ENCODE measurements at regions not wholly inside any gene's neighbourhood (a gene's known extent, or its start where the extent isn't known, plus 50 kb on each side); places are given as distances from the start of the nearest gene placed in this dataset.

GRCh38 chr4:10960389-10960788, 275.8 kb upstream of the CLNK start:
- DNase-seq (ENCODE audit: low spot score): no peak
- ATAC-seq (ENCODE audit: low FRiP score): no peak
- TF ChIP-seq CTCF (IDR thresholded peaks at IDR 0.05): no peak

DNA sequence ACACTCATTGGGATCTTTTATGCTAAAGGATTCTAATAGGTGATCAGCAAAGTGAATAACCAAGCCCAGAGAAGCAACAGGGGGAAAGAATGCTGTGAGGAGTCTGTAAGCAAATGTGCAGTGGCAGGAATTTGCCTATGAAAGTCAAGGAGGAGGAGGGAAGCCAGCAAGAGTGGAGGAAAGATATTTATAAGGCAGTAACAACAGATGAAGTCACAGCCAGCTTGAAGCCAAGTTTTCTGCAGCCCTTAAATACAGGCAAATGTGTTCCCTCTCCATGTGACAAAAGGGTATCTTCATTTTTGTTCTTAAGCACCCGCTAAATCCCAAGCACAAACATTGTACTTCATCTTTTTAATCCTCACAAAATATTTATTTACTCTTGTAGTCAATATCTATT, 275.0 kb upstream of the CLNK start:
- DNase-seq (ENCODE audit: low spot score) (no peak), ATAC-seq (ENCODE audit: low FRiP score) (no peak)
- TF ChIP-seq CTCF (IDR thresholded peaks at IDR 0.05): no peak

DNA sequence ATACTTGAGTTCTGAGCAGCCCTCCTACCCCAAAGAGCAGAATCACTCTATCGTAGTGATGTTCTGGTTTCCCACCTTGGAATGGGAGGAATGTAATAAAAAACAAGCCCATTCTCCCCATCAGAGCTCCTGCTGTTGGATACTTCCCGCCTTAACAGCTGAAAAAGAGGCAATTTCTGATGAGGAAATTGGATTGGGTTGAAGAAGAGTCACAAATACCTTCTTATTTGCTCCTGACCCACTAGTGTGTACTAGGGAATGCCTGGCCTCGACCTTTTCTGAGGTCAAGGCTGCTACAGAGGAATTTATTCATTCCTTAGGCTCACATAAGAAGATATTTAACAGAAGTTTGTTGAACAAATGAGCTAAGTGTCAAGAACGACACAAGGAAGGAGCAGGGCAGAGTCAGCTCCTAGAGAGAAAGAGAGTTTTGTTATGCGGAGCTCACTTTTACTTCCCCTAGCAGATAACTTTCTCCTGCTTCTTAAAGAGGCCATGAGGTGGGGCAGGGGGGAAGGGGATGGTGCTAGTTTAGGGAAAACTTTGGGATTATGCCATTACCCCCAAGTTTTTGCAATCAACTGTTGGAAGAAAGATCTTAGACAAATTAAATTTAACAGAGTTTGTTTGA, 273.8 kb upstream of the CLNK start:
- no peak for DNase-seq (ENCODE audit: low spot score)
- no peak for TF ChIP-seq CTCF (IDR thresholded peaks at IDR 0.05)
- no peak for ATAC-seq (ENCODE audit: low FRiP score)

DNA sequence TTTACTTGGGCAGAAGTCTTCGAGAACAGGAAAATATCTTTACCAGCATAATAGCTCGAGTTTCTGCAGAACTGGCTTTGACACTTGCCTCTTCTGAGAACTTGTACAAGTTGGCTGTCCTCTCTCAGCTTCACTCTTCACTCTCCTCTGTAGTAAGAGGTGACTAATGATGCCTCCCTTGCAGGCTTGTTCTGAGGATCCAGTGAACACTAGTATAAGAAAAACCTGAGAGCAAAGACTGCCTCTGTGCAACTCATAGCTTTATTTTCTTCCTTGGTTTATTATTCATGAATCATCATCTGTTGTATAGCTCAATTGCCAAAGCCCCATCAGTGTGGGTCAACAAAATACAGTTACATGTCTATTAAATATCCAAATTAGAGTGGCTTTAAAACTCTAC, 266.7 kb upstream of the CLNK start:
- TF ChIP-seq CTCF (IDR thresholded peaks at IDR 0.05): no peak
- DNase-seq (ENCODE audit: low spot score): no peak
- ATAC-seq (ENCODE audit: low FRiP score): no peak

DNA sequence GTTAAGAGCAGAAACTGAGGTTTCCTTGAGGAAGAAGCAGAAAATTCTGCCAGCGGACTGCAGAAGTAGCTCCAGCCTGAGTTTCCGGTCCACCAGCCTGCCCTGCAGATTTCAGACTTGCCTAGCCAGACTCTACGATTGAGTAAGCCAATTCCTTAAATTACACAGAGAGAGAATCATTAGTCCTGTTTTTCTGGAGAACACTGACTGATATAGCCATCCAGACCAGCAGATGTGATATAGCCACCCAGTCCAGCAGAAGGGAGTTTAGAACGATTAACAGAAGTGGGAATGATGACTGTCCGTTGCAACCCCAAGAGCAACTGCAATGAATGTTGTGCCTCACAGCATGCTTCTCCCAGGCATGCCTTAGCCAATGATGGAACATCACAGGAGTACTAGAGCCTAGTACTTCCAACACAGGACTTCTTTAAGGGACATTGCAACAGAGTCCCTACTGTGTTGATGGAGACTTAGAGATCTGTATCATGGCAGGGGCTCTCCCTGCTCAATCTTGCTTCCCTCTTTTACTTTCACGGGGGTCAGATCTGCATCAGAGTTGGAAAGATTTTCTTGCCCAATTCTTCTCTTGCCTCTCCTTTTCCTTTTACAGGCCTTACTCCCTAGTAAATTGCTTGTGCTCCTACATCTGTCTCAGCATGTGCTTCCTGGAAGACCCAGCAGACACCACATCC, 264.6 kb upstream of the CLNK start:
- no peak for TF ChIP-seq CTCF (IDR thresholded peaks at IDR 0.05)
- DNase-seq (ENCODE audit: low spot score) (no peak), ATAC-seq (ENCODE audit: low FRiP score) (no peak)

- no peak for TF ChIP-seq CTCF (IDR thresholded peaks at IDR 0.05)
- no peak for ATAC-seq (ENCODE audit: low FRiP score)
- DNase-seq (ENCODE audit: low spot score): no peak
These were observed 263.3 kb upstream of the CLNK start for GRCh38 chr4:10947898-10948297.

GRCh38 chr4:10944321-10944720, 259.8 kb upstream of the CLNK start:
- ATAC-seq (ENCODE audit: low FRiP score): no peak
- no peak for DNase-seq (ENCODE audit: low spot score)
- TF ChIP-seq CTCF (IDR thresholded peaks at IDR 0.05): no peak
